GM21528 (cell line): ENCODE measurements at regions not wholly inside any gene's neighbourhood (a gene's known extent, or its start where the extent isn't known, plus 50 kb on each side); places are given as distances from the start of the nearest gene placed in this dataset.

Source experiments
- ATAC-seq: cut with Tn5 transposase; IDR thresholded peaks from one replicate; pipeline ENCODE4 v1.9.1; 2021; ENCODE audit warnings: mild to moderate bottlenecking, moderate library complexity; ENCODE audit not compliant: unreplicated experiment, low FRiP score

GRCh38 chr5:174229514-174230370 lies 184.2 kb downstream of the NSG2 start:
- no peak for ATAC-seq

- no peak for ATAC-seq
Observed at GRCh38 chr5:174231956-174232487, 186.5 kb downstream of the NSG2 start.

- no peak for ATAC-seq
Observed at GRCh38 chr5:174234388-174234787, 188.9 kb downstream of the NSG2 start.

DNA sequence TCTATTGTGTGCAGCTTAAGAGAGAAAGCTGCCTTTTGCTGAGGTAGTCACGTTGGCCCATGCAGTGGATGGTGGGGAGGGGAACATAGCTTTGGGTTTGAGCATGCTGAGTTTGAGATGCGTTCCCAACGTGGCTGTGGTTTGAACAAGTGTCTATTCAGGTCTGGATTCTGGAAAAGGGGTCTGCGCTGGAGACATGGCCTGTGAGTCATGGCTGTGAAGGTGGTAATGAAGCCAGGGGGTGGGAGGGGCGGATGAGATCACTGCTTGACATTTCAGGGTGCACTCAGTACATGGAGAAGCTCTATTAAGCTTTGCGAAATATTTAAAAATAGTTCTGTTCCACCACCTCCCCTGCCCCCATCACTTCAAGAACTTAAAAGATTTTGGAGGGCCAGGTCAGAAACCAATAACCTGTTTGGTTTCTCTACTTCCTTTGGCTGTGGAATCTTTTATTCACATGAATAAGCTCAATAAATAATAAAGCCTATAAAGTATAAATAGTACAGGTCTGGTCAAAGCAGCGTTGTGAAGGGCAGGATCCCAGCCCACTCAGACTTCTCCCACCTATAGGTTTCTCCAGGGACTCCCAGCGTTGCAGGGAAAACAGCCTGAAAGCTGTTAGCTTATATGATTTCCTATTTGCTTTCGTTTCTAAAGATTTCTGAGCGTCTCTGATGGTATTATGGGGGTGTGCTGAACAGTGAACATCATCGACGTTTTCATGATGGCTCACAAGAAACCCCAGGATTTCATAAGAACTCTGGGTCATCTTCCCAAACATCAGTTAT lies 189.9 kb downstream of the NSG2 start:
- ATAC-seq: no peak

GRCh38 chr5:174236070-174236469 lies 190.6 kb downstream of the NSG2 start:
- ATAC-seq: no peak

- no peak for ATAC-seq
Observed at GRCh38 chr5:174239718-174240117, 194.2 kb downstream of the NSG2 start.

GRCh38 chr5:174242573-174242972 lies 197.1 kb downstream of the NSG2 start:
- no peak for ATAC-seq

DNA sequence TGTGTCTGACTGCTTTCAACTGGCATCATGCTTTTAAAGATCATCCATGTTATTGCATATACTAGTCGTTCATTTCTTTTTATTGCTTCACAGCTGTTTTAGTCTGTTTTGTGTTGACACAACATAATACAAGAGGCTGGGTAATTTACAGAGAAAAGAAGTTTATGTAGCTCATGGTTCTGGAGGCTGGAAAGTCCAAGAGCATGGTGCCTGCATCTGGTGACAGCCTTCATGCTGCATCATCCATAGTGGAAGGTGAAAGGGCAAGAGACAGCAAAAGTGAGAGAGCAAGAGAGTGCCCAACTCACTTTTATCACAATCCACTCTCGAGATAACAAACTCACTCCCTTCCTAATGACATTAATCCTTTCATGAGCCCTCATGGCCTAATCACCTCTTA lies 198.4 kb downstream of the NSG2 start:
- ATAC-seq: no peak

GRCh38 chr5:174245516-174246075 lies 200.1 kb downstream of the NSG2 start:
- ATAC-seq: no peak

DNA sequence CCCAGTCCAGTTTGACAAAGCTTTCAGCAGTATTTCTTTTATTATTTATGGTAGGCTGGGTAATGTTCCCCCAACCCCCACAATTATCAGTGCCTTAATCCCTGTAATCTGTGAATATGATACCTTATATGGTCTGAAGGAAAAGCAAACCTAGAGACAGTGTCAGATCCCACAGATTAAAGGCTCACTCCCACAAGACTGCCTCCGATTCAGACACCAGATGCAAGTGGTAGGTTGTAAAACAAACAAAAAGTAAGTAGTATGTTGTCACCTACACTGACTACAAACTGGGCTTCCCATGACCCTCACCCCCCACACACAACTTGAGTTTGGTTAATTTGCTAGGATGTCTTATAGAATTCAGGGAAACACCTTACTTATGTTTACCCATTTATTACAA lies 201.2 kb downstream of the NSG2 start:
- ATAC-seq: no peak

DNA sequence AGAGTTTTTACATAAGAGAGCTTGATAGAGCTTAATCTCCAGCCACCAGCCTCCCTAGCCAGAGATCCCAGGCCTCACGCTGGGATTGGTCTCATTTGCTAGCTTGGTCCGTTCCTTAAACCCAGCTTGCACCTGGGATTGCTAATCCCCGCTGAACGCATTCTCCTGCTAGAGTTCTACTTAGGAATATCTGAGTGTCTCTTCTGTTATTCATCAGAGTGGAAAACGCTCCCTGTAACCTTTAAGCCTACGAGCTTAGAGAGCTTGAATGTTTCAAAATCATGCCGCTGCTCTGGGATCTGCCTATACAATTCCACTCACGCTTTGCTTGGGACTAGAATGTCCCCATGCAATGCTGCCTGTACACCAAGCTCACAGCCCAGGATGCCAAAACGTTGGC lies 201.8 kb downstream of the NSG2 start:
- ATAC-seq: no peak

DNA sequence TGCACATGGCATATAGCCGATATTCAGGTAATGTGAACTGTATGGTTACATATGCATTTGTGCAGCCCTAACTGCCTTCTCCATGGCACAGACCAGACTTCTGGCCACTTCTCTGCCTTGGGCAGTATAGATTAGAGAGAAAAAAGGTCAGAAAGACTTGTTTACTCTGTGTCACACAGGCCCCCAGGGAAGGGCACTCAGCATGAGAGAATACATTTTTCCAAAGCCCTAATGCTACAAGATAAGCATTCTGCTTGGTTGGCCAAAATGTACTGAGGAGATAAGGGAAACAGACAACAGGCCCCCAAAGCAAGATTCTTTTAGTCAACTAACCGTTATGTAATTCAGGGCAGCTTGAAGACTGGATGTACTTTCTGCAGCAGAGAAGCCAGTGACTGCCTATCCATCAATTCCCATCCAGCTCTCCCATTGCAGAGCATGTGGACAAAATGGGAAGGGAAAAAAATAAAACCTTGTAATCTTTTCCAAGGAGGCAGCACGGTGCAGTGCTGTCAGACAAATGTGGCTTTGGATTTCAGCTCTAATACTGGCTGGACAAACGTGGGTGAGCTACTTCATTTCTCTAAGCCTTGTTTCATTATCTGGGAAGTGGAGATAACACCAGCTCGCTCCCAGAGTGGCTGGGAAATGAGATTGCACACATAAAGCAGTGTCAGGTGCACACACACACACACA lies 205.9 kb downstream of the NSG2 start:
- no peak for ATAC-seq

GRCh38 chr5:174252121-174252520 lies 206.6 kb downstream of the NSG2 start:
- ATAC-seq: no peak

GRCh38 chr5:174259696-174260420 lies 214.4 kb downstream of the NSG2 start:
- ATAC-seq: no peak

GRCh38 chr5:174271316-174271715 lies 225.8 kb downstream of the NSG2 start:
- ATAC-seq: no peak

- peak; percentile 22 for ATAC-seq
Observed at GRCh38 chr5:174272671-174273070, 227.2 kb downstream of the NSG2 start.

DNA sequence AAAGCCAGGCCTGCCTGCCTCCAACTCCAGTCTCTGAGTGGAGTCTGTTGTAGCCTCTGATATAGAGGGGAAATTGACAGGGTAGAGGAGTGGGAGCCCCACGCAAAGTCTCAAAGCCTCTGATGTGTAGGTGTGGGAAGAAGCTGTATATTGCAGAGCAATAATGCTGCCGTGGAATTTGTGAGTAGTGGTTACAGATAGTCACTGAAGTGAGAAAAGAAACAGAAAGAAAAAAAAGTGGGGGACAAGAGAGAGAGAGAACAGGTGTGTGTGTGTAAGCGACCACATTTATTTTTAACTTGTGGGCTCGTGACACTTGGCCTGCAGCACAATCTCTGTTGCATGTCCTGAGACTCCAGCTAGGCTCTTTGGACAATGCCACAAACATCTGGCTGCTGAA lies 227.8 kb downstream of the NSG2 start:
- peak; percentile 92 for ATAC-seq

DNA sequence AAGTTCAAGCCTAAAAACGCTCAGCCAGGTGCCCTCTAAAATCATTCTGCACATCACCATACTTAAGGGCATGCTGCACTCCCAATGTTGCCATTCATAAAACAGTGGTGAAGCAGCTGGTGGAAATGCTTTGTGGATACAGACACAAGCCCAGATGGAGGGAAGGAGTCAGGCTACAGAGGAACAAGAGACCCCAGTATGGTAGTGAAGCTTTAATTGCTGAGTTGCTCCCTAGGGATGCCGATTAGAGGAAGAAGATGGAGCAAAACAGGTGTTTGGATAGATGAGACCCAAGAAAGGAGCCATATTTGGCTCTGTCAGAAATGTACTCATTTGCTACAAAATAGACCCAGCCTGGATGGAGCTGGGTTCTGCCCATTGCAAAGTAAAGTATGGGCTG lies 230.5 kb downstream of the NSG2 start:
- ATAC-seq: no peak

DNA sequence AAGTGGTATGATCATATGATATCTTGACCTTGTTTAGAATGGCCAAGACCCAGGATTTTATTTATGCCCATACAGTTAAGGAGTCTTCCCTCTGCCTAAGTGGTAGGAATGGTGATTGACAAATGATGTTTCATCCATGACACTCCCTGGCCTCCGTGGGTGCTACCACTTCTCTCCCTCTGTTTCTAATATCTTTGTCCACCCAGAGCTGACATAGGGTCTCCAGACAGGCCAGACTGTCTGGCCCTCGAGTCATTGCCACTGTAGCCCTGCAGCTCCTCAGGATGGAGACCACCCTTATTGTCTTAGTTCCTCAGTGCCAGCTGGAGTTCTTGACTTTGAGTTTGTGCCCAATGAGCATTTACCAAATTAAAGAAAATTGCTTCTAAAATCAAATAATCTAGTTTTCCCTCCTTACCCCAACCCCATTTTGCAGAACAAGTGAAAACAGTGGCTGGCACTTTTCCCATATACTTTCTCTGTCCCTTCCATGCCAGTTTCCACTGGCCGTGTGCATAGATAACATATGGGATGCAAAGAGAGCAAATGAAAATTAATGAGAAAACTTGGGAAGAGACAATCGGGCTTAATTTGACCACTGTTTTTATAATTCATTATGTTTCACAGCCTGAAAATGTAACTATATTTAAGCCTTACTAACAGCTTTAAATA lies 235.7 kb downstream of the NSG2 start:
- no peak for ATAC-seq
